Endothelial cell of umbilical vein (primary cell): ENCODE measurements at regions not wholly inside any gene's neighbourhood (a gene's known extent, or its start where the extent isn't known, plus 50 kb on each side); places are given as distances from the start of the nearest gene placed in this dataset.

Source experiments
- BruUV-seq: library from RNA; stranded (reverse); fragments of 400-500 nt; replicated peaks from 2 replicates; lab custom pipeline; 2021; lab: Mats Ljungman, UMichigan
- CTCF ChIA-PET: fragments of 300-600, 350-600 bp; sonication (Branson Sonifier 250); formaldehyde crosslinking; loops from one replicate; lab custom pipeline; 2021; ENCODE audit warnings: antibody characterized with exemption, inconsistent platforms; lab: Charles Lee
- POLR2A ChIA-PET: fragments of 300-600, 350-600 bp; sonication (Branson Sonifier 250); formaldehyde crosslinking; loops from one replicate; lab custom pipeline; 2021; ENCODE audit warnings: antibody characterized with exemption, inconsistent platforms; lab: Charles Lee
- DNase-seq: peaks from one replicate; pipeline ENCODE4 v3.0.0-alpha.2; 2011; ENCODE audit warnings: low read depth, low spot score
- FAIRE-seq: peaks from 2 replicates; lab custom pipeline; 2011; peaks lifted over from hg19 to GRCh38; lab: Jason Lieb, UNC
- H2AFZ ChIP-seq: 2 replicates; pipeline ENCODE4 v1.6.0; 2012; ENCODE audit warnings: low read depth, low read length, control low read depth, inconsistent platforms
- H3K27ac ChIP-seq: 2 replicates; pipeline ENCODE4 v1.5.1; 2011; ENCODE audit warnings: low read depth, mild to moderate bottlenecking, control low read depth, low read length, moderate library complexity; ENCODE audit not compliant: insufficient read depth
- H3K27me3 ChIP-seq, 2 experiments: 2 replicates each; pipeline versions ENCODE4 v1.6.0 to v1.6.1; 2011; ENCODE audit warnings: low read length in 2 of 2, mixed read lengths in 1 of 2; ENCODE audit not compliant: control insufficient read depth in 2 of 2, insufficient read depth in 2 of 2
- H3K36me3 ChIP-seq, 2 experiments: 2 replicates in 1 of 2; 3 replicates in 1 of 2; pipeline ENCODE4 v1.5.1; 2011; ENCODE audit warnings: low read length in 2 of 2, mild to moderate bottlenecking in 1 of 2, moderate library complexity in 1 of 2; ENCODE audit not compliant: control insufficient read depth in 2 of 2, insufficient read depth in 2 of 2; ENCODE audit errors: extremely low read depth in 1 of 2
- H3K4me1 ChIP-seq: 3 replicates; pipeline ENCODE4 v1.5.1; 2011; ENCODE audit warnings: mild to moderate bottlenecking, low read length; ENCODE audit not compliant: control insufficient read depth, insufficient read depth; ENCODE audit errors: extremely low read depth
- H3K4me2 ChIP-seq: 2 replicates; pipeline ENCODE4 v1.6.1; 2011; ENCODE audit warnings: low read length, control low read depth, mixed read lengths; ENCODE audit not compliant: insufficient read depth
- H3K4me3 ChIP-seq, 3 experiments: fragments of 200-600 bp in 1 of 3; sonication (generic), shearing (Covaris generic) in 1 of 3; replicated peaks in 1 of 3; 2 replicates each; pipeline ENCODE4 v1.5.1; 2011 to 2016; ENCODE audit warnings: control low read depth in 3 of 3, low read length in 3 of 3, mild to moderate bottlenecking in 2 of 3, inconsistent platforms in 1 of 3, low read depth in 1 of 3, moderate library complexity in 1 of 3; ENCODE audit not compliant: insufficient read depth in 1 of 3
- H3K79me2 ChIP-seq: 2 replicates; pipeline ENCODE4 v1.6.0; 2012; ENCODE audit warnings: low read length, inconsistent platforms; ENCODE audit not compliant: control insufficient read depth, insufficient read depth
- H3K9ac ChIP-seq: replicated peaks from 2 replicates; pipeline ENCODE3; 2011; ENCODE audit warnings: low read length, control low read depth; ENCODE audit not compliant: insufficient read depth; ENCODE audit errors: extremely low read depth
- H3K9me1 ChIP-seq: replicated peaks from 3 replicates; pipeline ENCODE4 v1.6.0; 2011; ENCODE audit warnings: mild to moderate bottlenecking, low read length; ENCODE audit not compliant: control insufficient read depth, insufficient read depth; ENCODE audit errors: extremely low read depth
- H3K9me3 ChIP-seq: replicated peaks from 2 replicates; pipeline ENCODE4 v1.5.1; 2012; ENCODE audit warnings: low read length, inconsistent platforms; ENCODE audit not compliant: control insufficient read depth, insufficient read depth
- H4K20me1 ChIP-seq: replicated peaks from 2 replicates; pipeline ENCODE3; 2011; ENCODE audit warnings: mild to moderate bottlenecking, low read length; ENCODE audit not compliant: control insufficient read depth, insufficient read depth; ENCODE audit errors: extremely low read depth
- EZH2 ChIP-seq: IDR thresholded peaks from 2 replicates; pipeline ENCODE4 v1.6.1; 2012; ENCODE audit warnings: borderline replicate concordance, low read depth, mild to moderate bottlenecking, moderate library complexity, low read length, inconsistent platforms; ENCODE audit not compliant: severe bottlenecking
- FOS ChIP-seq: IDR thresholded peaks from 2 replicates; pipeline ENCODE4 v1.6.1; 2011; ENCODE audit warnings: mild to moderate bottlenecking, low read length, moderate library complexity, borderline replicate concordance; ENCODE audit not compliant: insufficient read depth
- GATA2 ChIP-seq: IDR thresholded peaks from 2 replicates; pipeline ENCODE4 v1.7.0; 2011; ENCODE audit warnings: low read depth, mild to moderate bottlenecking, moderate library complexity, mixed read lengths, low read length; ENCODE audit not compliant: insufficient read length, insufficient read depth
- JUN ChIP-seq: IDR thresholded peaks from 2 replicates; pipeline ENCODE4 v1.6.1; 2011; ENCODE audit warnings: borderline replicate concordance, low read depth; ENCODE audit not compliant: insufficient read length, insufficient read depth
- MYC ChIP-seq: IDR thresholded peaks from one replicate; pipeline ENCODE4 v1.6.1; 2011; ENCODE audit warnings: mild to moderate bottlenecking, low read depth, low read length
- POLR2A ChIP-seq: IDR thresholded peaks from 2 replicates; pipeline ENCODE4 v1.6.1; 2012; ENCODE audit warnings: low read depth, mild to moderate bottlenecking, control low read depth, low read length
- POLR2AphosphoS5 ChIP-seq: IDR thresholded peaks from 2 replicates; pipeline ENCODE4 v1.6.1; 2012; ENCODE audit warnings: low read depth, mild to moderate bottlenecking, control low read depth, low read length, moderate library complexity; ENCODE audit not compliant: insufficient read depth
- dilution Hi-C: fragments of 300-500 bp; cut with MboI; formaldehyde crosslinking; loops from one replicate; pipeline ENCODE4 v1.15.0; 2019; ENCODE audit warnings: low sequenced_read_pairs; ENCODE audit not compliant: extremely low pct_ligation_motif_present
- intact Hi-C: fragments of 100-400 bp; cut with micrococcal nuclease; formaldehyde crosslinking; loops from one replicate; pipeline ENCODE4 v1.10.0; 2022
- TF ChIP-seq, protein P1 (sequence below): IDR thresholded peaks from 2 replicates; pipeline ENCODE4 v1.6.1; 2011; ENCODE audit not compliant: insufficient read depth, insufficient read length

DNA sequence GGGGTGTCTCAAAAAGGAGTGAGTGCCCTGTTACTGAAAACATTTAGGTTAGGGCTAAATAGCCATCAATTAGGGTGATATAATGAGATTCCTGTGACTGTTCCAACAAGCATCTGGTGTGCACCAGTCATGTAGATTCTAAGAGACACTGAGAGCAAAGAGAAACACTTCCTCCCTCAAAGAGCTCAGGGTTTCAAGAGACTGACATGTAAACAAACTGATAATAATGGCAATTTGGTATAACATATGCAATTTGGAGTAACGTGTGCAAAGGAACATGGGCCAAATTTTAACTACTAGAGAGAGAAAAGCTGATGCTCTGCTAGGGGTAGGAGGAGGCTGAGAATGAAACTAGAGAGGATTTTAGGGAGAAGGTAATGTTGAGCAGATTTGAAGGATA, 237.1 kb downstream of the BMP4 start:
- no peaks in the 10 kb centered on the region for H3K79me2 ChIP-seq
- no peak for DNase-seq
- no peak overlapping the region for H3K27ac ChIP-seq
- CTCF ChIA-PET, result no interaction called here
- H3K9ac ChIP-seq, result no peak overlapping the region
- no peaks in the 10 kb centered on the region for H4K20me1 ChIP-seq
- H3K4me2 ChIP-seq, result no peak overlapping the region
- H3K27me3 ChIP-seq, result no peaks in the 10 kb centered on the region
- H3K9me1 ChIP-seq, result no peaks in the 10 kb centered on the region
- POLR2A ChIA-PET, result no interaction called here
- no peaks in the 10 kb centered on the region for H3K9me3 ChIP-seq
- no peaks in the 10 kb centered on the region for H3K36me3 ChIP-seq
- BruUV-seq, result no TSS peak
- dilution Hi-C loops (no loop called here), intact Hi-C loops (loop anchor here (5.0 kb wide), 1 partner anchor 628 kb away; no protein-coding TSS in a partner anchor)
- no peak for FAIRE-seq
- no peak for TF ChIP-seq GATA2
- no peak for TF ChIP-seq POLR2AphosphoS5
- no peak for TF ChIP-seq FOS
- no peak for TF ChIP-seq JUN
- TF ChIP-seq EZH2, result no peak
- TF ChIP-seq MYC, result no peak
- TF ChIP-seq, protein P1, sequence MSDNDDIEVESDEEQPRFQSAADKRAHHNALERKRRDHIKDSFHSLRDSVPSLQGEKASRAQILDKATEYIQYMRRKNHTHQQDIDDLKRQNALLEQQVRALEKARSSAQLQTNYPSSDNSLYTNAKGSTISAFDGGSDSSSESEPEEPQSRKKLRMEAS, result no peak
- H2AFZ ChIP-seq, result no peak overlapping the region
- peaks cover 20% of the 10 kb centered on the region for H3K4me1 ChIP-seq
- H3K4me3 ChIP-seq, result no peak overlapping the region

DNA sequence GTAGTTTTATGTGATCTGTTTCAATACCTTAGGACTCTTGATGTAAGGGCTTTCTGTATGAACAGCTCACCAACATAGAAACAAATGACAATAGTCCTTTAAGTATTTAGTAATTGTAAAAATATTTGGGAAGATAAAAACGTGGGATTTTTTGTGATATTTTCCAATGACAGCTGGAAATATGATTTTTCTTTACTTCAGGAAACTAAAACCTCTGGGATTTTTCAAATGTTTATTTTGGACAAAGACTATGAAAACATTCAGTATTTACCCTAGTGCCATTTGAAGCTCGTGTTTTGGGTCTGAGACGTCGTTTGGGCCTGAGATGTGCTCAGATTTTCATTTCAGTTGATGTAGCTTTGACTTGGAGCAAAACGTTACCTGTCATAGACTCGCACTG, 240.0 kb downstream of the BMP4 start:
- POLR2A ChIA-PET, result no interaction called here
- Histone ChIP-seq H3K79me2 (no peaks in the 10 kb centered on the region), H3K4me2 (no peak overlapping the region), H3K9ac (no peak overlapping the region), H3K27ac (no peak overlapping the region), H3K36me3 (no peaks in the 10 kb centered on the region), H2AFZ (no peak overlapping the region), H3K4me1 (peaks cover 29% of the 10 kb centered on the region), H3K4me3 (no peak overlapping the region), H4K20me1 (no peaks in the 10 kb centered on the region), H3K9me1 (no peaks in the 10 kb centered on the region), H3K9me3 (no peaks in the 10 kb centered on the region), H3K27me3 (no peaks in the 10 kb centered on the region)
- CTCF ChIA-PET, result interaction anchor here (0.6 to 3.5 kb wide), 5 partner anchors 8 to 631 kb away, joined by 3 to 21 read pairs (median 3); partner anchors contain the start of gene BMP4
- dilution Hi-C loops (no loop called here), intact Hi-C loops (loop anchor here (5.0 kb wide), 1 partner anchor 631 kb away; no protein-coding TSS in a partner anchor)
- FAIRE-seq (no peak), DNase-seq (peak; percentile 56)
- TF ChIP-seq EZH2, result no peak
- no peak for TF ChIP-seq JUN
- no peak for TF ChIP-seq GATA2
- TF ChIP-seq, protein P1, result no peak
- TF ChIP-seq MYC, result no peak
- no peak for TF ChIP-seq FOS
- TF ChIP-seq POLR2AphosphoS5, result no peak
- TF ChIP-seq POLR2A, result no peak
- no TSS peak for BruUV-seq
